ENCODE measurements at regions not wholly inside any gene's neighbourhood (a gene's known extent, or its start where the extent isn't known, plus 50 kb on each side); places are given as distances from the start of the nearest gene placed in this dataset.

GRCh38 chr4:38567457-38567856 is 96.5 kb upstream of the KLF3 start:
- TF ChIP-seq CTCF (IDR thresholded peaks at IDR 0.05; ENCODE audit: extremely low read depth, missing control alignments): no peak
- DNase-seq (ENCODE audit: low spot score): no peak

- TF ChIP-seq CTCF (IDR thresholded peaks at IDR 0.05; ENCODE audit: extremely low read depth, missing control alignments): no peak
- DNase-seq (ENCODE audit: low spot score): no peak
Measured at GRCh38 chr4:38568768-38569167, 95.2 kb upstream of the KLF3 start.

- DNase-seq (ENCODE audit: low spot score): no peak
- no peak for TF ChIP-seq CTCF (IDR thresholded peaks at IDR 0.05; ENCODE audit: extremely low read depth, missing control alignments)
Measured at GRCh38 chr4:38570647-38571276, 93.2 kb upstream of the KLF3 start.

- no peak for DNase-seq (ENCODE audit: low spot score)
- TF ChIP-seq CTCF (IDR thresholded peaks at IDR 0.05; ENCODE audit: extremely low read depth, missing control alignments): no peak
Measured at GRCh38 chr4:38572793-38573192, 91.2 kb upstream of the KLF3 start.

GRCh38 chr4:38574559-38575333 is 89.3 kb upstream of the KLF3 start:
- no peak for TF ChIP-seq CTCF (IDR thresholded peaks at IDR 0.05; ENCODE audit: extremely low read depth, missing control alignments)

GRCh38 chr4:38576767-38577166 is 87.2 kb upstream of the KLF3 start:
- TF ChIP-seq CTCF (IDR thresholded peaks at IDR 0.05; ENCODE audit: extremely low read depth, missing control alignments): no peak
- DNase-seq (ENCODE audit: low spot score): no peak

More at GRCh38 chr4:38574559-38575333, 89.3 kb upstream of the KLF3 start:
- no peak for DNase-seq (ENCODE audit: low spot score)

- DNase-seq (ENCODE audit: low spot score): no peak
- TF ChIP-seq CTCF (IDR thresholded peaks at IDR 0.05; ENCODE audit: extremely low read depth, missing control alignments): no peak
Measured at GRCh38 chr4:38577462-38577861, 86.5 kb upstream of the KLF3 start.

All from GM20000 (cell line).